ENCODE measurements at regions not wholly inside any gene's neighbourhood (a gene's known extent, or its start where the extent isn't known, plus 50 kb on each side); places are given as distances from the start of the nearest gene placed in this dataset.

DNA sequence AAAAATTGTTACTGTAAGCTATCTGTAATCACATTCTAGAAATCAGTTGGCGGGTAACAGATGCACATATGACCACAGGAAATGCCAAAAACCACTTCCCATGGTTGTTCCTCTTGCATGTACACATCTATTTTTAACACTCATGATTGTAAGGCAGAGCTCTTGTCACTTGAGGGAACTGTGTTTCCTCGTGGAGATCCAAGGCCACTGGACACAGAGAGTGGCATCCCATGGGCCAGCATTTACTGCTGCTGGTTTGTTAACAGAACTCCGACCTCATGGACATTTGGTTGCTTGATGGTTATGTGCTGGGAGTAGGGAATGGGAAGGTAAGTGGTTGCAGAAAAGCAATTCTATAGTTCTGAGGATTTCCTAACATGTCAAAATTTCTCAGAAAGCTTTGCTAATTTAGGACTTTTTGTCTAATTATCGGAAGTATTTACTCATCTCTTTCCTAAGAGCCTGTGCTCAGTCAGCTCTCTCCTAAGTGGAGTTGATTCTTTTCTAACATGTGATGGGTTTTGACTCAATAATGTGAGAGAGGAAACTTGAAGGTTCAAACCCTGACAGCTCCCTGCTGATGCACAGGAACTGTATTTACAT, 202.0 kb upstream of the NR3C1 start:
- Mint-ChIP-seq H3K27ac (peak overlapping the region in 4 of 8 donors; percentile 24 to 86 (median 40)), H3K9me3 (peaks cover 0 to 11% (median 2%) of the 10 kb centered on the region in 5 donors), H3K36me3 (peaks cover 0 to 8% (median 5%) of the 10 kb centered on the region in 3 donors), H3K4me1 (peaks cover 34 to 48% (median 40%) of the 10 kb centered on the region in 3 donors), H3K4me3 (peak overlapping the region in 6 of 7 donors; percentile 53 to 74 (median 64)), H3K27me3 (peaks cover 0 to 7% of the 10 kb centered on the region in 2 donors)
- Histone ChIP-seq H3K36me3 (ENCODE audit: insufficient read depth, low read length) (no peaks in the 10 kb centered on the region), H3K27me3 (ENCODE audit: insufficient read depth, low read length, poor library complexity, severe bottlenecking) (no peaks in the 10 kb centered on the region), H3K4me3 (ENCODE audit: low read length) (no peak overlapping the region), H3K27ac (ENCODE audit: low read depth, low read length) (no peak overlapping the region), H3K9me3 (ENCODE audit: low read length) (no peaks in the 10 kb centered on the region), H3K4me1 (ENCODE audit: insufficient read depth, low read length) (peaks cover 15% of the 10 kb centered on the region)
- ChIA-PET CTCF (interaction anchor here (1.7 kb wide), 1 partner anchor 49 kb away, joined by 4 read pairs; no protein-coding TSS in a partner anchor), POLR2A (interaction anchor here (1.0 to 1.2 kb wide), 3 partner anchors 88 to 201 kb away, joined by 3 read pairs; no protein-coding TSS in a partner anchor)
- DNase-seq, result peak in 1 of 5 donors; percentile 36

DNA sequence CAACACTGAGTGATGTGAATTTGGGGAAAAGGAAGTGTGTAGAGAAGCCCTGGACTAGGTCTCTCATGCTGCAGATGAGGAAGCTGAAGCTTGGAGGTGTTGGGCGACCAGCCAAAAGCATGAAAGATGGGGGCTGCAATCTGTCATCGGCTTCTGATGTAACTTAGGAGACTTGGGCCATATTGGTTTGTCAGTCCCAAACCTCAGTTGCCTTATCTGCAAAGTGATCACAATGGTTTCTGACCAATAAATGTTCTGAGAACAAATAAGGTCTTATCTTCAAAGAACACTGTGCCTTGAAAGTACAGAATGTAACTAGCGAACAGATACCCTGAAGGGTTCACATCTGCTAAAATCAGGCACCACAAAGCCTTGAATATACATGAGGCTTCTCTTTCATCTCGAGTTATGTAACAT, 198.4 kb upstream of the NR3C1 start:
- Histone ChIP-seq H3K4me1 (ENCODE audit: insufficient read depth, low read length) (peaks cover 15% of the 10 kb centered on the region), H3K27me3 (ENCODE audit: insufficient read depth, low read length, poor library complexity, severe bottlenecking) (no peaks in the 10 kb centered on the region), H3K27ac (ENCODE audit: low read depth, low read length) (no peak overlapping the region), H3K4me3 (ENCODE audit: low read length) (no peak overlapping the region), H3K36me3 (ENCODE audit: insufficient read depth, low read length) (no peaks in the 10 kb centered on the region), H3K9me3 (ENCODE audit: low read length) (no peaks in the 10 kb centered on the region)
- H3K36me3 Mint-ChIP-seq, result peaks cover 0 to 9% (median 5%) of the 10 kb centered on the region in 3 donors
- ChIA-PET POLR2A (no interaction called here), CTCF (no interaction called here)
- peaks cover 0 to 4% of the 10 kb centered on the region in 2 donors for H3K27me3 Mint-ChIP-seq
- peaks cover 0 to 4% (median 0%) of the 10 kb centered on the region in 5 donors for H3K9me3 Mint-ChIP-seq
- no peak overlapping the region for H3K4me3 Mint-ChIP-seq
- H3K4me1 Mint-ChIP-seq, result peaks cover 34 to 48% (median 40%) of the 10 kb centered on the region in 3 donors
- DNase-seq, result peak in 1 of 5 donors; percentile 32
- H3K27ac Mint-ChIP-seq, result peak overlapping the region in 1 of 8 donors; percentile 60

DNA sequence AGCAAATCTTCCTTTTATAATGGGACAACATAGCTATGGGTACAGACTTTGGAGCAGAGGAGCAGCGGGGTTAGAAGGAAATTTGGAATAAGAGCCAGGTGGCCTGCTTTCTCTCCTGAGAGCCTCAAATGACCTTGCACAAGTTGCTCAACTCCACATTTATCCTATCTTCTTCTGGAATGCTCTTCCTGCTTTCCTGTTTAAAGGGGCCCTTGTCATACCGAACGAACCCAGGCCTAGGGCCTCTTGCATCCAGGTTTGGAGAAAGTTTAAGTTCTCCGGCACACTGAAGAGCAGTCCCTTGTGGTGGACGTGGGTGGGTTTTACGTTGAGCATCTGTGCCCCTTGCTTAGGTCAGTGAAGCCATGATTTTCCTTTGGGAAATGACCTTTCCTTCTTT, 197.9 kb upstream of the NR3C1 start:
- H3K9me3 ChIP-seq (ENCODE audit: low read length), result no peaks in the 10 kb centered on the region
- H3K9me3 Mint-ChIP-seq, result peaks cover 0 to 4% (median 0%) of the 10 kb centered on the region in 5 donors
- H3K4me1 ChIP-seq (ENCODE audit: insufficient read depth, low read length), result peaks cover 15% of the 10 kb centered on the region
- H3K27me3 Mint-ChIP-seq, result peaks cover 0 to 4% of the 10 kb centered on the region in 2 donors
- H3K4me1 Mint-ChIP-seq, result peaks cover 31 to 44% (median 36%) of the 10 kb centered on the region in 3 donors
- no peak overlapping the region for H3K27ac ChIP-seq (ENCODE audit: low read depth, low read length)
- POLR2A ChIA-PET, result no interaction called here
- CTCF ChIA-PET, result no interaction called here
- peaks cover 0 to 9% (median 5%) of the 10 kb centered on the region in 3 donors for H3K36me3 Mint-ChIP-seq
- H3K27me3 ChIP-seq (ENCODE audit: insufficient read depth, low read length, poor library complexity, severe bottlenecking), result no peaks in the 10 kb centered on the region
- no peak overlapping the region for H3K27ac Mint-ChIP-seq
- no peak for DNase-seq
- no peak overlapping the region for H3K4me3 Mint-ChIP-seq
- H3K36me3 ChIP-seq (ENCODE audit: insufficient read depth, low read length), result no peaks in the 10 kb centered on the region
- H3K4me3 ChIP-seq (ENCODE audit: low read length), result no peak overlapping the region

DNA sequence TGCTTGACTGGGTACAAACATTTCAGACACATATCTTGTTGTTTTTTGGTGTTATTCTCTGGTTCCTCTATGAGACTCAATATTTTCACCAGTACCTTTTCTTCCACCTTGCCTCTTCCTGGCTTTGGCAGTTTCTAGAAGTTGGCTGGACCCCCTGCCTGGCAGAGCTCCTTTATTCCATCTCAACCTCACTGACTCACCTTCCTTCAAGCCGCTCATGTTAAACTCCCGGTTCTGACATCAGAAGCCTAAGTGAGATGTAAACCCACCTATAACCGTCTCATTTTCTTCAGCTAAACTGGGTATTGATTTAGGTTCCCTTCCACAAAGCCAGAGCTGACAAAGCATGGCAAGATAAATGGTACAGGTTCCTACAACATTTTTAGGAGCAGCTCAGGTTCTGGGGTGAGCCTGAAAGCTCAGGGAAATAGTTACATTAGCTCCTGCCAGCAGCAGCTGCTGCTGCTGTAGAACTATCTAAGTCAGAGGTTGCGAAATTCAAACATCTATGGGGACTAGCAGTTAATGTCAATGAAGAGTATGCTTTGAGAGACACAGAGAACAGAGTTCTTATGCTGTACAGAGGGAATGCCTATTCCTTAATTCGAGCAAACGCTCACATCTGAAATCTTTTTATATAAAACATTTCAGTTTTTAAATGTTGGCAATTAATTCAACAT, 197.1 kb upstream of the NR3C1 start:
- POLR2A ChIA-PET, result no interaction called here
- Mint-ChIP-seq H3K27ac (no peak overlapping the region), H3K4me1 (peaks cover 23 to 39% (median 31%) of the 10 kb centered on the region in 3 donors)

DNA sequence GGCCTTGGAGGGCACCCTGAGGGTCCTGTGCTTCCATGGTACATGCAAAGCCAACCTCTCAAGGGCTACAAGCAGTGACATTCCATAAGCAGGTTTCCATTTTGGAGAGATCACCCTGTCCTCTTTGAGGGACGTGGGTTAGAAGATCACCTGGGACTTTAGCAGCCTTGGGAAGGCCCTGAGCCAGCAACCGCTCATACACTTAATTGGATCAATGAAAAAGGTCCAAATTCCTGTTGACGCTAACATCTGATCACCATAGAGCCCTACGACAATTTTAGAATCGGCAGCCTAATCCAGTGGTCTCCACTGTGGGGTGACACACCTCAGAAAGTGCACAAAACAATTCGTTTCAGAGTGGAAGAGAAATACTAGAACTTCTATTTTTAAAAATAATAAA, 196.0 kb upstream of the NR3C1 start:
- Histone ChIP-seq H3K27ac (ENCODE audit: low read depth, low read length) (no peak overlapping the region), H3K36me3 (ENCODE audit: insufficient read depth, low read length) (no peaks in the 10 kb centered on the region), H3K4me1 (ENCODE audit: insufficient read depth, low read length) (no peaks in the 10 kb centered on the region), H3K9me3 (ENCODE audit: low read length) (no peaks in the 10 kb centered on the region), H3K4me3 (ENCODE audit: low read length) (no peak overlapping the region), H3K27me3 (ENCODE audit: insufficient read depth, low read length, poor library complexity, severe bottlenecking) (no peaks in the 10 kb centered on the region)
- no peak for DNase-seq
- ChIA-PET CTCF (no interaction called here), POLR2A (no interaction called here)
- Mint-ChIP-seq H3K27ac (no peak overlapping the region), H3K4me3 (no peak overlapping the region), H3K27me3 (peaks cover 0 to 5% of the 10 kb centered on the region in 2 donors), H3K9me3 (peaks cover 0 to 4% (median 0%) of the 10 kb centered on the region in 5 donors), H3K36me3 (peaks cover 0 to 13% (median 5%) of the 10 kb centered on the region in 3 donors), H3K4me1 (peaks cover 12 to 34% (median 28%) of the 10 kb centered on the region in 3 donors)

More for the DNA sequence above, 197.1 kb upstream of the NR3C1 start:
- H3K27me3 Mint-ChIP-seq, result peaks cover 0 to 5% of the 10 kb centered on the region in 2 donors
- Histone ChIP-seq H3K4me1 (ENCODE audit: insufficient read depth, low read length) (peaks cover 10% of the 10 kb centered on the region), H3K27ac (ENCODE audit: low read depth, low read length) (no peak overlapping the region), H3K27me3 (ENCODE audit: insufficient read depth, low read length, poor library complexity, severe bottlenecking) (no peaks in the 10 kb centered on the region), H3K4me3 (ENCODE audit: low read length) (no peak overlapping the region), H3K9me3 (ENCODE audit: low read length) (no peaks in the 10 kb centered on the region), H3K36me3 (ENCODE audit: insufficient read depth, low read length) (no peaks in the 10 kb centered on the region)
- peaks cover 0 to 9% (median 5%) of the 10 kb centered on the region in 3 donors for H3K36me3 Mint-ChIP-seq
- no peak overlapping the region for H3K4me3 Mint-ChIP-seq
- CTCF ChIA-PET, result no interaction called here
- peaks cover 0 to 4% (median 0%) of the 10 kb centered on the region in 5 donors for H3K9me3 Mint-ChIP-seq
- DNase-seq, result no peak

DNA sequence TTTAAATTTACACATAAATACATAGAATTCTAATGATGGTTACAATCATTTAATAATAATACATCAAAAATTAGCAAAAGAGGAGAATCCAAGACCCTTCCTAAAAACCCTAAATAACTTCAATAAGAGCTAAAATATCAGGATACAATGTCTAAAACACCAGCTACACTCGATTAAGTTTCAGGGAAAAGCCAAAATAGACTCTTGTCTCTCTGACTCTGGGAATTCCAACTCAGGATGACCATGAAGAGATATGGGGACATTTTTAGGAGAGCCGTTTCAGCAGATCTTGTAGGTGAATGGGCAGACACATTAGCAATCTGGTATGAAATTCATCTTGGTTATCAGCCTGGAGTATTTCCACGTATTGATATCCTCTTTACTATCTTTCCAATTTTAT, 193.3 kb upstream of the NR3C1 start:
- POLR2A ChIA-PET, result no interaction called here
- peaks cover 0 to 13% (median 0%) of the 10 kb centered on the region in 3 donors for H3K36me3 Mint-ChIP-seq
- CTCF ChIA-PET, result no interaction called here
- no peaks in the 10 kb centered on the region for H3K36me3 ChIP-seq (ENCODE audit: insufficient read depth, low read length)
- H3K27ac ChIP-seq (ENCODE audit: low read depth, low read length), result no peak overlapping the region
- DNase-seq, result no peak
- peaks cover 0 to 4% (median 0%) of the 10 kb centered on the region in 5 donors for H3K9me3 Mint-ChIP-seq
- no peaks in the 10 kb centered on the region for H3K9me3 ChIP-seq (ENCODE audit: low read length)
- H3K4me3 Mint-ChIP-seq, result no peak overlapping the region
- H3K27me3 Mint-ChIP-seq, result peaks cover 0 to 3% of the 10 kb centered on the region in 2 donors
- peaks cover 3 to 14% (median 13%) of the 10 kb centered on the region in 3 donors for H3K4me1 Mint-ChIP-seq
- no peaks in the 10 kb centered on the region for H3K4me1 ChIP-seq (ENCODE audit: insufficient read depth, low read length)
- H3K27ac Mint-ChIP-seq, result no peak overlapping the region
- H3K27me3 ChIP-seq (ENCODE audit: insufficient read depth, low read length, poor library complexity, severe bottlenecking), result no peaks in the 10 kb centered on the region
- no peak overlapping the region for H3K4me3 ChIP-seq (ENCODE audit: low read length)

DNA sequence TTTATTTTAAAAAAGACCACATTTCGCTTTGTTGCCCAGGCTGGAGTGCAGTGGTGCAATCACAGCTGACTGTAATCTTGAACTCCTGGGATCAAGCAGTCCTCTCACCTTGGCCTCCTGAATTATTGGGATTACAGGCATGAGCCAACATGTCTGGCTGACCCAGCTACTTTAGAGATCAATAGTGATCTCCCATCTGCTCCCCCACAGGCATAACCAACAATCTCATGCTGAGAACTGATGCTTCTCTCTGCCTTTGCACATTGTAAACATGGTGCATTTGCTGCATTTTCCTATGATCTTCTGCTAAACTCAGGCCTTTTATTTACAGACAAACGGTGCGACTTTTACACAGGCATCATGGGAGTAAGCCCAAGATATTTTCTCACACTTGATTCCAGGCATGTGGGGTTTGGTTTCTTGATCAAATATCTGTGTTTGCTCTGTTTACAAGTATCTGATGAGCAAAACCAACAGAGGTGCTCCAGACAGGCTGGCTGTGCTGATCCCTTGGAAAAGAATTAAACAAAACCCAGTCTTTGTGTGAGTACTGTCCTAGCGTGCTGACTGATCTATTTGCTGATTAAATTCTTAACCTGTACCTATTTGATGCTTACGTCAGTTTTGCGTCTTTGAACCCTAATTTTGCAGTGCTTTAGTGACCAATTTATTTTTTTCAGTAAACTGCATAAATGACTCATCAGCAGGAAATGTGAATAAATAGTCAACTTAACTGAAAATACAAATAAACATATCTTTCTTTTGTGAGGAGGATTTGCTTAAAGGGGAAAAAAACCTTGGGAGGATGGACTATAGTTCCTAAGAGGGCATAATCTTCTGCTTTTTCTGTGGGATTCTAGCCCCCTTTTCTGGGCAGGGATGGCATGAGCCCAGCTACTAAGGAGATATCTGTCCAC, 191.7 kb upstream of the NR3C1 start:
- no peak for DNase-seq
- H3K4me3 Mint-ChIP-seq, result no peak overlapping the region
- Histone ChIP-seq H3K36me3 (ENCODE audit: insufficient read depth, low read length) (no peaks in the 10 kb centered on the region), H3K9me3 (ENCODE audit: low read length) (no peaks in the 10 kb centered on the region), H3K27me3 (ENCODE audit: insufficient read depth, low read length, poor library complexity, severe bottlenecking) (no peaks in the 10 kb centered on the region), H3K4me3 (ENCODE audit: low read length) (no peak overlapping the region), H3K4me1 (ENCODE audit: insufficient read depth, low read length) (no peaks in the 10 kb centered on the region), H3K27ac (ENCODE audit: low read depth, low read length) (no peak overlapping the region)
- peaks cover 0 to 4% (median 0%) of the 10 kb centered on the region in 5 donors for H3K9me3 Mint-ChIP-seq
- CTCF ChIA-PET, result no interaction called here
- peaks cover 0 to 1% of the 10 kb centered on the region in 2 donors for H3K27me3 Mint-ChIP-seq
- peaks cover 0 to 13% (median 0%) of the 10 kb centered on the region in 3 donors for H3K36me3 Mint-ChIP-seq
- POLR2A ChIA-PET, result no interaction called here
- peak overlapping the region in 1 of 8 donors; percentile 1 for H3K27ac Mint-ChIP-seq
- H3K4me1 Mint-ChIP-seq, result peaks cover 0 to 11% (median 9%) of the 10 kb centered on the region in 3 donors

Measured in CD8-positive, alpha-beta memory T cell (primary cell).